Adrenal gland (tissue), 9 donors: ENCODE measurements at regions not wholly inside any gene's neighbourhood (a gene's known extent, or its start where the extent isn't known, plus 50 kb on each side); places are given as distances from the start of the nearest gene placed in this dataset.

Experiments used
- DNase-seq, 7 donors: peaks; one replicate each; pipeline ENCODE4 v3.0.0-alpha.2; 2019 to 2020
- H3K27ac ChIP-seq, 5 donors: fragments of 200-600 bp; sonication (generic) in 4 of 5; 1 replicate in 3 of 5; 2 replicates in 2 of 5; pipeline versions ENCODE4 v1.5.1 to v1.8.0; 2016 to 2020; ENCODE audit warnings: mild to moderate bottlenecking in 1 of 5
- H3K27me3 ChIP-seq: fragments of 200-600 bp; 2 replicates; pipeline ENCODE4 v1.8.0; 2021
- H3K36me3 ChIP-seq, 2 donors: fragments of 200-600 bp; replicated peaks in 1 of 2; 1 replicate in 1 of 2; 2 replicates in 1 of 2; pipeline versions ENCODE4 v1.5.1 to v1.8.0; 2018 to 2022
- H3K4me1 ChIP-seq, 2 donors: fragments of 200-600 bp; replicated peaks in 1 of 2; 1 replicate in 1 of 2; 2 replicates in 1 of 2; pipeline versions ENCODE4 v1.5.1 to v1.8.0; 2018 to 2021
- H3K4me3 ChIP-seq, 4 donors: fragments of 200-600 bp; sonication (generic) in 3 of 4; one replicate each; pipeline ENCODE4 v1.5.1; 2016 to 2018
- H3K9me3 ChIP-seq, 3 donors: fragments of 200-600 bp; sonication (generic) in 1 of 3; replicated peaks in 1 of 3; 1 replicate in 2 of 3; 2 replicates in 1 of 3; pipeline versions ENCODE4 v1.5.1 to v1.8.0; 2016 to 2021
- CTCF ChIP-seq, 6 experiments: fragments of 450-650 bp in 4 of 6; fragments of 200-600 bp in 2 of 6; sonication (generic) in 1 of 6; IDR thresholded peaks; 1 replicate in 5 of 6; 2 replicates in 1 of 6; pipeline versions ENCODE4 v1.5.1 to v1.8.0; 2016 to 2021; ENCODE audit warnings: antibody characterized with exemption in 6 of 6, mild to moderate bottlenecking in 2 of 6, moderate library complexity in 1 of 6
- POLR2A ChIP-seq, 2 donors: fragments of 450-650 bp; IDR thresholded peaks; one replicate each; pipeline ENCODE4 v1.6.1; 2017; ENCODE audit warnings: antibody characterized with exemption in 2 of 2, mild to moderate bottlenecking in 2 of 2, moderate library complexity in 1 of 2
- WGBS, 4 donors: extraction: QIAGEN DNeasy Blood & Tissue Kit in 2 of 4; methylation state at CpG; one replicate each; pipeline versions ENCODE4 v1.1.5 to v1.1.7; 2013 to 2017; 5-methylcytosine and 5-hydroxymethylcytosine counted together
- intact Hi-C, 2 donors: fragments of 100-400 bp; cut with DNase I; formaldehyde crosslinking; loops; one replicate each; pipeline versions ENCODE4 v1.14.1 to v1.15.0; 2022 to 2023
- donor health status: healthy with polysubstance abuse.
- donor health status: Bipolar disorder and iron deficiency.
- donor health status: DM: yes; HTN: yes; CAD: no.
- donor health status: DM: no; HTN: no; CAD: no.
- donor health status: DM: no; HTN: no; CAD: no.

- no peak overlapping the region for H3K4me3 ChIP-seq
- WGBS, 4 donors, result 75 to 94% (median 94%) methylated on average over 6 to 43 of the region's 43 CpGs
- TF ChIP-seq CTCF (IDR thresholded peaks at IDR 0.05) (no peak), POLR2A (IDR thresholded peaks at IDR 0.05) (no peak)
- no peaks in the 10 kb centered on the region for H3K4me1 ChIP-seq
- H3K27me3 ChIP-seq, result no peaks in the 10 kb centered on the region
- no peak for DNase-seq
- no peaks in the 10 kb centered on the region for H3K36me3 ChIP-seq
- no peak overlapping the region for H3K27ac ChIP-seq
- H3K9me3 ChIP-seq, result no peaks in the 10 kb centered on the region
- intact Hi-C loops, result no loop called here
Observed at GRCh38 chr3:180828723-180829408, 83.6 kb upstream of the FXR1 start.

GRCh38 chr3:180829409-180830405 lies 82.8 kb upstream of the FXR1 start:
- intact Hi-C loops, result no loop called here
- 89 to 92% (median 92%) methylated on average over 14 to 37 of the region's 37 CpGs for WGBS, 4 donors

GRCh38 chr3:180835501-180835900 lies 77.0 kb upstream of the FXR1 start:
- no peak for DNase-seq
- WGBS, 4 donors, result 72 to 80% (median 77%) methylated on average over 2 of the region's 2 CpGs
- no peak overlapping the region for H3K27ac ChIP-seq
- no peaks in the 10 kb centered on the region for H3K27me3 ChIP-seq
- no peaks in the 10 kb centered on the region for H3K36me3 ChIP-seq
- no peak for TF ChIP-seq POLR2A (IDR thresholded peaks at IDR 0.05)
- no peak for TF ChIP-seq CTCF (IDR thresholded peaks at IDR 0.05)
- H3K4me1 ChIP-seq, result no peaks in the 10 kb centered on the region
- H3K4me3 ChIP-seq, result no peak overlapping the region
- intact Hi-C loops, result no loop called here
- H3K9me3 ChIP-seq, result no peaks in the 10 kb centered on the region

More at GRCh38 chr3:180829409-180830405, 82.8 kb upstream of the FXR1 start:
- TF ChIP-seq POLR2A (IDR thresholded peaks at IDR 0.05), result no peak
- TF ChIP-seq CTCF (IDR thresholded peaks at IDR 0.05), result no peak
- H3K27me3 ChIP-seq, result no peaks in the 10 kb centered on the region
- H3K36me3 ChIP-seq, result no peaks in the 10 kb centered on the region
- DNase-seq, result no peak
- no peak overlapping the region for H3K27ac ChIP-seq
- H3K4me1 ChIP-seq, result no peaks in the 10 kb centered on the region
- no peak overlapping the region for H3K4me3 ChIP-seq
- H3K9me3 ChIP-seq, result no peaks in the 10 kb centered on the region

- Histone ChIP-seq H3K27ac (no peak overlapping the region), H3K9me3 (no peaks in the 10 kb centered on the region), H3K36me3 (no peaks in the 10 kb centered on the region), H3K4me1 (no peaks in the 10 kb centered on the region), H3K4me3 (no peak overlapping the region), H3K27me3 (no peaks in the 10 kb centered on the region)
- DNase-seq, result no peak
- intact Hi-C loops, result no loop called here
- WGBS, 4 donors, result 55 to 87% (median 73%) methylated on average over 1 of the region's 1 CpG
- TF ChIP-seq POLR2A (IDR thresholded peaks at IDR 0.05) (no peak), CTCF (IDR thresholded peaks at IDR 0.05) (no peak)
Observed at GRCh38 chr3:180836766-180837165, 75.7 kb upstream of the FXR1 start.
